Neural crest cell (in vitro differentiated cells): ENCODE measurements at regions not wholly inside any gene's neighbourhood (a gene's known extent, or its start where the extent isn't known, plus 50 kb on each side); places are given as distances from the start of the nearest gene placed in this dataset.

ENCODE experiments used
- DNase-seq: peaks from one replicate; pipeline ENCODE4 v3.0.0; 2021; ENCODE audit warnings: low read depth, mixed read lengths, low spot score
- H3K27ac Mint-ChIP-seq: one replicate; pipeline ENCODE4 v1.8.0; 2021; ENCODE audit warnings: mild to moderate bottlenecking, mixed read lengths; ENCODE audit not compliant: unreplicated experiment
- H3K27me3 Mint-ChIP-seq: 2 replicates; pipeline ENCODE4 v1.8.0; 2021; ENCODE audit warnings: low read depth, mild to moderate bottlenecking, mixed read lengths
- H3K36me3 Mint-ChIP-seq: 2 replicates; pipeline ENCODE4 v1.8.0; 2021; ENCODE audit warnings: low read depth, mild to moderate bottlenecking, mixed read lengths
- H3K4me1 Mint-ChIP-seq: 2 replicates; pipeline ENCODE4 v1.8.0; 2021; ENCODE audit warnings: mixed read lengths
- H3K4me3 Mint-ChIP-seq: one replicate; pipeline ENCODE4 v1.8.0; 2021; ENCODE audit warnings: mild to moderate bottlenecking, mixed read lengths
- H3K9me3 Mint-ChIP-seq: 2 replicates; pipeline ENCODE4 v1.8.0; 2021; ENCODE audit warnings: mixed read lengths
- TF ChIP-seq, protein P1 (sequence below): fragments of 200-600 bp; sonication (generic); conservative IDR thresholded peaks from 2 replicates; pipeline ENCODE4 v1.5.0; 2021; ENCODE audit warnings: antibody characterized with exemption, mild to moderate bottlenecking

DNA sequence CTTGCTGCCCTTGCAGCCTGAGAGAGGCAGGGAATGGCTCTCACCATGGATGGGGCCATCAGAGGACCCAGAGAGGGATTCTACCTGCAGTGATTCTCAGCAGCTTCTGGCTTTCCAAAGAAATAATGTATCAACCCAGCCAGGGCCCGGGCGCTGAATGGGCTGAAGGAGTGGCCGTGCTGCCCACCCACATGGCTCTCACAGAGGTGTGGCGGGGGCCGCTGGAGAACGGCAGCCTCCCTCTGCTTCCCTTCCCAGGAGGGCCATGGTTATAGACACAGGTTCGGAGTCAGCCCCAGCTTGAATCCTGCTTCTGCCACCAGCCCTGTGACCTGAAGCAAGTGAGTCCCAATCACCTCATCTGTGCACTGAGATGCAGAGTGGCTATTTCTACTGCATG is 82.7 kb downstream of the THAP12 start:
- no peaks in the 10 kb centered on the region for H3K9me3 Mint-ChIP-seq
- H3K4me1 Mint-ChIP-seq, result no peaks in the 10 kb centered on the region
- no peaks in the 10 kb centered on the region for H3K27me3 Mint-ChIP-seq
- H3K4me3 Mint-ChIP-seq, result no peak overlapping the region
- TF ChIP-seq, protein P1, sequence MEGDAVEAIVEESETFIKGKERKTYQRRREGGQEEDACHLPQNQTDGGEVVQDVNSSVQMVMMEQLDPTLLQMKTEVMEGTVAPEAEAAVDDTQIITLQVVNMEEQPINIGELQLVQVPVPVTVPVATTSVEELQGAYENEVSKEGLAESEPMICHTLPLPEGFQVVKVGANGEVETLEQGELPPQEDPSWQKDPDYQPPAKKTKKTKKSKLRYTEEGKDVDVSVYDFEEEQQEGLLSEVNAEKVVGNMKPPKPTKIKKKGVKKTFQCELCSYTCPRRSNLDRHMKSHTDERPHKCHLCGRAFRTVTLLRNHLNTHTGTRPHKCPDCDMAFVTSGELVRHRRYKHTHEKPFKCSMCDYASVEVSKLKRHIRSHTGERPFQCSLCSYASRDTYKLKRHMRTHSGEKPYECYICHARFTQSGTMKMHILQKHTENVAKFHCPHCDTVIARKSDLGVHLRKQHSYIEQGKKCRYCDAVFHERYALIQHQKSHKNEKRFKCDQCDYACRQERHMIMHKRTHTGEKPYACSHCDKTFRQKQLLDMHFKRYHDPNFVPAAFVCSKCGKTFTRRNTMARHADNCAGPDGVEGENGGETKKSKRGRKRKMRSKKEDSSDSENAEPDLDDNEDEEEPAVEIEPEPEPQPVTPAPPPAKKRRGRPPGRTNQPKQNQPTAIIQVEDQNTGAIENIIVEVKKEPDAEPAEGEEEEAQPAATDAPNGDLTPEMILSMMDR, result no peak
- no peaks in the 10 kb centered on the region for H3K36me3 Mint-ChIP-seq
- DNase-seq, result no peak
- H3K27ac Mint-ChIP-seq, result no peak overlapping the region

DNA sequence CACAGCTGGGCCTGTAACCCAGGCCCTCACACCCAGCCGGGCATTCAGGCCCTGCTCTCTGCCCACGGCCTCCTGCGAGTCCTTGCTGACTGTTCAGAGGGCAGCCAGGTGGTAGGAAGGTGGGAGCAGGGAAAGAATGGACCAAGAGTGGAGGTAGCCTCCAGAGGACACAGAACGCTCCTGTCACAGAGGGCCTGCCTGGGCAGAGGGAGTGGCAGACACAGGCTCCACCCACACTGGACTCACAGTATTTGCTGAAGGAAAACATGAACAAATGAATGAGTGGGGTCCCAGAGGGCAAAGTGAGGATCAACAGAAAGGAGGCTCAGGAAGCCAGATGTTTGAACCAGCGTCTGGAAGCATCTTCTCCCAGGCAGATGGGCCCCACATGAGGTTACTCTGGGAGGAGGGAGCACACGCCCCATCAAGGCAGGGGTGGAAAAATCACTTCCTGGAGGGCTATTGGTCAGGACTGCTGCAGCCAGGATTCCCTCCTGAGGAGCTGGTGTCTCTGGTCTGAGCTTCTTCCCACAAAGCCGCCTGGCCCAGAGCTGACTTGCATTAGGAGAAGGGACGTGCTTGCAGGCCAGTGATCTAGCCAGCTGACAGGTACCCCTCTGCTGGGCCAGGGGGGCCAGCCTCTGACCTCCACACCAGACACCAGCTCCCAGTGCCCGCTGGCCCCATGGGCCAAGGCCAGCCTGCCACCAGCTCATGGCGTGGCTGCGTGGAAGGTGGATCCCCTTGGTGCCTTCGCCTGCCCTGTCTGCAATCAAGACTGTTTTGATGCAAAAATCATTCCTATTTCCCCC is 84.0 kb downstream of the THAP12 start:
- Mint-ChIP-seq H3K36me3 (no peaks in the 10 kb centered on the region), H3K9me3 (no peaks in the 10 kb centered on the region), H3K4me3 (no peak overlapping the region), H3K4me1 (no peaks in the 10 kb centered on the region), H3K27me3 (no peaks in the 10 kb centered on the region), H3K27ac (no peak overlapping the region)
- DNase-seq, result no peak
- TF ChIP-seq, protein P1, result no peak

GRCh38 chr11:76293189-76293631 is 86.9 kb upstream of the WNT11 start:
- H3K27ac Mint-ChIP-seq, result peak overlapping the region; percentile 46

GRCh38 chr11:76292583-76293188 is 86.4 kb upstream of the WNT11 start:
- no peak overlapping the region for H3K4me3 Mint-ChIP-seq
- no peaks in the 10 kb centered on the region for H3K9me3 Mint-ChIP-seq
- TF ChIP-seq, protein P1, result no peak
- DNase-seq, result no peak
- H3K36me3 Mint-ChIP-seq, result no peaks in the 10 kb centered on the region
- H3K4me1 Mint-ChIP-seq, result no peaks in the 10 kb centered on the region
- H3K27me3 Mint-ChIP-seq, result no peaks in the 10 kb centered on the region
- no peak overlapping the region for H3K27ac Mint-ChIP-seq

More at GRCh38 chr11:76293189-76293631, 86.9 kb upstream of the WNT11 start:
- Mint-ChIP-seq H3K4me3 (no peak overlapping the region), H3K36me3 (no peaks in the 10 kb centered on the region), H3K9me3 (no peaks in the 10 kb centered on the region), H3K27me3 (no peaks in the 10 kb centered on the region), H3K4me1 (no peaks in the 10 kb centered on the region)
- TF ChIP-seq, protein P1, result no peak
- DNase-seq, result no peak

DNA sequence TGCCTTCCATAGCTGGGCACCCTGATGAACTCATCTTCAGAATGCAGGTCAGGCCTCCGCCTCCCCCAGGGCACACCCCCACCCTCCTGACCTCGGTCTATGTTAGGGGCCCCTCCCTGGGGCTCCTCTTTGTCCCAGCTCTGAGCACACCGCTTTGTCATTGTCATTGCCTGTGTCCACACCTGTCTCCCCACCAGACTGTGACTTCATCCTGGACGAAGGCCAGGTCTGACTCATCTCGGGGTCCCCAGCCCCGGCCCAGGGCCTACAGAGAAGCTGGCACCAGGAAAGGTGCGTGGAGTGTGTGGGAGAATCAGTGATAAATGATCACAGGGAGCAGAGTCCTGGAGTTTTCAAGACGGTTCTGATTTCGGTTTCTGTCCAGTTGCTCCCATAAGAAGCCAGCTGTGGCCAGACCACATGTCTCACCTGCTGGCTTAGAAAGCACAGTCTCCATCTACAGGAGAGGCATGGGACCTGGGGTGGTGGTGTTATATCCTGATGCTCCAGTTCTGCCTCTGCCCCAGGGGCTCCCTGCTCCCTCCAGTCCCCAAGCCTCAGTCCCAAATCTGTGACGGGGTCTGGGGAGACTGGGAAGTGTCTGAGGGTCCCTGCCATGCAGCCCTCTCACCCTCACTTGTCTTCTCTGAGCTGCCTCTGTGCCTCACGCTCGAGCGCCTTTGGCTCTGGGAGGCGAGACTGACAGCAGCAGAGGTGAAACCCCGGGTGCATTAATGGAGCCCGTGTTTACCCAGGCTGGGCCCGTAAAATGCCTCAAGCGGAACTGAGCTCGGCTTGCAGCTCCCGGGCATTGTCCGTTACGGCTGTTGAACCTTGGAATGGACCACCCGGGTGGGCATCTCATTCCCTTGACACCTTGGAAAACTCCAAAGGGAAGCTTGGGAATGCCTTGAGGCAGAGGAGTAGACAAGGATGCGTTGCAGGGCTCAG is 85.5 kb upstream of the WNT11 start:
- no peaks in the 10 kb centered on the region for H3K9me3 Mint-ChIP-seq
- peak overlapping the region; percentile 12 for H3K27ac Mint-ChIP-seq
- DNase-seq, result no peak
- H3K36me3 Mint-ChIP-seq, result no peaks in the 10 kb centered on the region
- no peak overlapping the region for H3K4me3 Mint-ChIP-seq
- H3K27me3 Mint-ChIP-seq, result no peaks in the 10 kb centered on the region
- TF ChIP-seq, protein P1, result no peak
- no peaks in the 10 kb centered on the region for H3K4me1 Mint-ChIP-seq
